Liver (tissue), 3 donors: ENCODE measurements at regions not wholly inside any gene's neighbourhood (a gene's known extent, or its start where the extent isn't known, plus 50 kb on each side); places are given as distances from the start of the nearest gene placed in this dataset.

Source experiments
- EGR1 ChIP-seq, 2 donors: IDR thresholded peaks; 2 replicates each; pipeline ENCODE4 v1.6.1; 2016 to 2018; ENCODE audit warnings: antibody characterized with exemption in 2 of 2, low read depth in 2 of 2
- FOXA1 ChIP-seq: IDR thresholded peaks from 2 replicates; pipeline ENCODE4 v1.6.1; 2016; ENCODE audit warnings: antibody characterized with exemption
- GABPA ChIP-seq, 2 donors: IDR thresholded peaks in 1 of 2; conservative IDR thresholded peaks in 1 of 2; 2 replicates each; pipeline ENCODE4 v1.6.1; 2016; ENCODE audit warnings: antibody characterized with exemption in 2 of 2, mild to moderate bottlenecking in 1 of 2, moderate library complexity in 1 of 2
- NR2F2 ChIP-seq: IDR thresholded peaks from 2 replicates; pipeline ENCODE4 v1.6.1; 2016; ENCODE audit warnings: antibody characterized with exemption
- RXRA ChIP-seq, 2 donors: IDR thresholded peaks; 2 replicates each; pipeline ENCODE4 v1.6.1; 2017 to 2018; ENCODE audit warnings: antibody characterized with exemption in 2 of 2, mild to moderate bottlenecking in 1 of 2
- SP1 ChIP-seq: IDR thresholded peaks from 2 replicates; pipeline ENCODE4 v1.6.1; 2018; ENCODE audit warnings: antibody characterized with exemption, mild to moderate bottlenecking
- TAF1 ChIP-seq: conservative IDR thresholded peaks from 2 replicates; pipeline ENCODE4 v1.6.1; 2016; ENCODE audit warnings: antibody characterized with exemption, mild to moderate bottlenecking
- YY1 ChIP-seq: IDR thresholded peaks from 2 replicates; pipeline ENCODE4 v1.6.1; 2016; ENCODE audit warnings: antibody characterized with exemption, mild to moderate bottlenecking
- TF ChIP-seq, protein P1 (sequence below): fragments of 150-350 bp; IDR thresholded peaks from 2 replicates; pipeline ENCODE4 v1.5.1; 2017; ENCODE audit warnings: improper control_type of control experiment, low read depth, low read length; ENCODE audit not compliant: missing input control
- TF ChIP-seq, protein P2 (sequence below): IDR thresholded peaks from 2 replicates; pipeline ENCODE4 v1.6.1; 2016; ENCODE audit warnings: antibody characterized with exemption
- donor health status: healthy.
- donor health status: healthy.

GRCh38 chr5:134463176-134463720 is 51.6 kb upstream of the CDKN2AIPNL start:
- TF ChIP-seq SP1 (no peak), EGR1 (IDR thresholded peaks at IDR 0.05; ENCODE audit: low read depth in 2 of 2) (no peak), YY1 (no peak), RXRA (IDR thresholded peaks at IDR 0.05) (no peak), TAF1 (no peak), GABPA (IDR thresholded peaks at IDR 0.05 in 1 of 2, conservative IDR thresholded peaks at IDR 0.05 in 1 of 2) (no peak), NR2F2 (no peak), FOXA1 (no peak)
- TF ChIP-seq, protein P1, sequence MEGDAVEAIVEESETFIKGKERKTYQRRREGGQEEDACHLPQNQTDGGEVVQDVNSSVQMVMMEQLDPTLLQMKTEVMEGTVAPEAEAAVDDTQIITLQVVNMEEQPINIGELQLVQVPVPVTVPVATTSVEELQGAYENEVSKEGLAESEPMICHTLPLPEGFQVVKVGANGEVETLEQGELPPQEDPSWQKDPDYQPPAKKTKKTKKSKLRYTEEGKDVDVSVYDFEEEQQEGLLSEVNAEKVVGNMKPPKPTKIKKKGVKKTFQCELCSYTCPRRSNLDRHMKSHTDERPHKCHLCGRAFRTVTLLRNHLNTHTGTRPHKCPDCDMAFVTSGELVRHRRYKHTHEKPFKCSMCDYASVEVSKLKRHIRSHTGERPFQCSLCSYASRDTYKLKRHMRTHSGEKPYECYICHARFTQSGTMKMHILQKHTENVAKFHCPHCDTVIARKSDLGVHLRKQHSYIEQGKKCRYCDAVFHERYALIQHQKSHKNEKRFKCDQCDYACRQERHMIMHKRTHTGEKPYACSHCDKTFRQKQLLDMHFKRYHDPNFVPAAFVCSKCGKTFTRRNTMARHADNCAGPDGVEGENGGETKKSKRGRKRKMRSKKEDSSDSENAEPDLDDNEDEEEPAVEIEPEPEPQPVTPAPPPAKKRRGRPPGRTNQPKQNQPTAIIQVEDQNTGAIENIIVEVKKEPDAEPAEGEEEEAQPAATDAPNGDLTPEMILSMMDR = no peak
- TF ChIP-seq, protein P2, sequence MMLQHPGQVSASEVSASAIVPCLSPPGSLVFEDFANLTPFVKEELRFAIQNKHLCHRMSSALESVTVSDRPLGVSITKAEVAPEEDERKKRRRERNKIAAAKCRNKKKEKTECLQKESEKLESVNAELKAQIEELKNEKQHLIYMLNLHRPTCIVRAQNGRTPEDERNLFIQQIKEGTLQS = no peak
